Panc1 (cell line): ENCODE measurements at regions not wholly inside any gene's neighbourhood (a gene's known extent, or its start where the extent isn't known, plus 50 kb on each side); places are given as distances from the start of the nearest gene placed in this dataset.

ENCODE experiments used
- ATAC-seq: fragments of 200-7000 bp; cut with Tn5 transposase; 2 replicates; pipeline ENCODE4 v1.9.1; 2020; ENCODE audit warnings: mild to moderate bottlenecking, moderate library complexity
- BruUV-seq: library from RNA; stranded (reverse); fragments of 400-500 nt; replicated peaks from 2 replicates; lab custom pipeline; 2021; lab: Mats Ljungman, UMichigan
- CTCF ChIA-PET: fragments of 300-600 bp; sonication (Branson Sonifier 250); formaldehyde crosslinking; loops from one replicate; lab custom pipeline; 2022; ENCODE audit warnings: antibody characterized with exemption; lab: Charles Lee
- POLR2A ChIA-PET: fragments of 300-600 bp; sonication (Branson Sonifier 250); formaldehyde crosslinking; loops from one replicate; lab custom pipeline; 2022; ENCODE audit warnings: antibody characterized with exemption; lab: Charles Lee
- DNase-seq: peaks from one replicate; pipeline ENCODE4 v3.0.0-alpha.2; 2010; ENCODE audit warnings: low read depth, low spot score
- H3K27ac ChIP-seq: 2 replicates; pipeline ENCODE4 v1.5.1; 2011; ENCODE audit warnings: mild to moderate bottlenecking, low read length, inconsistent platforms
- H3K27me3 ChIP-seq: fragments of 200-500 bp; sonication (Bioruptor generic); 2 replicates; pipeline ENCODE4 v1.6.0; 2014; ENCODE audit warnings: low read length, inconsistent platforms; ENCODE audit not compliant: control insufficient read depth, insufficient read depth
- H3K36me3 ChIP-seq: fragments of 200-500 bp; sonication (Bioruptor generic); 2 replicates; pipeline ENCODE4 v1.5.1; 2014; ENCODE audit warnings: inconsistent platforms, mild to moderate bottlenecking, low read length, moderate library complexity; ENCODE audit not compliant: control insufficient read depth, insufficient read depth
- H3K4me1 ChIP-seq: 2 replicates; pipeline ENCODE4 v1.5.1; 2011; ENCODE audit warnings: inconsistent platforms, mild to moderate bottlenecking, low read length, moderate library complexity; ENCODE audit not compliant: control insufficient read depth, insufficient read depth
- H3K4me3 ChIP-seq, 2 experiments: 2 replicates each; pipeline ENCODE4 v1.5.1; 2011 to 2012; ENCODE audit warnings: low read depth in 2 of 2, low read length in 2 of 2, mild to moderate bottlenecking in 2 of 2, inconsistent platforms in 1 of 2, moderate library complexity in 1 of 2
- H3K9me3 ChIP-seq: fragments of 200-500 bp; sonication (Bioruptor generic); 2 replicates; pipeline ENCODE4 v1.5.1; 2014; ENCODE audit warnings: low read depth, mild to moderate bottlenecking, inconsistent platforms, low read length, moderate library complexity; ENCODE audit not compliant: control insufficient read depth, insufficient read depth
- CTCF ChIP-seq: fragments of 450-650 bp; IDR thresholded peaks from 2 replicates; pipeline ENCODE4 v1.5.1; 2017; ENCODE audit warnings: mild to moderate bottlenecking
- POLR2AphosphoS5 ChIP-seq: IDR thresholded peaks from 2 replicates; pipeline ENCODE4 v1.6.1; 2012; ENCODE audit warnings: mild to moderate bottlenecking, low read depth, low read length, moderate library complexity
- REST ChIP-seq, 2 experiments: IDR thresholded peaks; 2 replicates each; pipeline ENCODE4 v1.6.1; 2011 to 2012; ENCODE audit warnings: low read depth in 2 of 2, control low read depth in 1 of 2, low read length in 1 of 2, mild to moderate bottlenecking in 1 of 2, moderate library complexity in 1 of 2; ENCODE audit not compliant: insufficient read depth in 1 of 2
- SIN3A ChIP-seq: IDR thresholded peaks from 2 replicates; pipeline ENCODE4 v1.6.1; 2012; ENCODE audit warnings: low read depth, mild to moderate bottlenecking, low read length, moderate library complexity, borderline replicate concordance; ENCODE audit not compliant: insufficient read depth
- TCF7L2 ChIP-seq: IDR thresholded peaks from 2 replicates; pipeline ENCODE4 v1.6.1; 2011; ENCODE audit warnings: mild to moderate bottlenecking, low read depth, low read length, inconsistent platforms
- in situ Hi-C: cut with HindIII; loops from 2 replicates; pipeline ENCODE4 v1.10.0; 2016; ENCODE audit warnings: low sequenced_read_pairs, low pct_unique_long_range_greater_than_20kb
- intact Hi-C: fragments of 100-400 bp; cut with micrococcal nuclease; formaldehyde crosslinking; loops from one replicate; pipeline ENCODE4 v1.10.0; 2022; ENCODE audit not compliant: unreplicated experiment

- TF ChIP-seq REST (IDR thresholded peaks at IDR 0.05; ENCODE audit: insufficient read depth in 1 of 2, low read depth in 2 of 2, low read length in 1 of 2), result no peak
- TF ChIP-seq TCF7L2, result no peak
- no peak for TF ChIP-seq SIN3A
- no peak for TF ChIP-seq CTCF
- no peak for TF ChIP-seq POLR2AphosphoS5
- no peaks in the 10 kb centered on the region for H3K9me3 ChIP-seq
- H3K4me1 ChIP-seq, result no peaks in the 10 kb centered on the region
- ChIA-PET POLR2A (no interaction called here), CTCF (no interaction called here)
- ATAC-seq (no peak), DNase-seq (no peak)
- intact Hi-C loops (no loop called here), in situ Hi-C loops (no loop called here)
- H3K36me3 ChIP-seq, result no peaks in the 10 kb centered on the region
- no peak overlapping the region for H3K27ac ChIP-seq
- H3K4me3 ChIP-seq, result no peak overlapping the region
- no peaks in the 10 kb centered on the region for H3K27me3 ChIP-seq
- no TSS peak for BruUV-seq
These were observed 101.1 kb upstream of the COL5A1 start for GRCh38 chr9:134540276-134541096.

GRCh38 chr9:134541097-134541747 lies 100.4 kb upstream of the COL5A1 start:
- BruUV-seq, result no TSS peak
- ChIA-PET CTCF (no interaction called here), POLR2A (no interaction called here)
- H3K27me3 ChIP-seq, result no peaks in the 10 kb centered on the region
- TF ChIP-seq REST (IDR thresholded peaks at IDR 0.05; ENCODE audit: insufficient read depth in 1 of 2, low read depth in 2 of 2, low read length in 1 of 2), result no peak
- TF ChIP-seq SIN3A, result no peak
- no peak for TF ChIP-seq TCF7L2
- no peak for TF ChIP-seq CTCF
- no peak for TF ChIP-seq POLR2AphosphoS5
- no peaks in the 10 kb centered on the region for H3K9me3 ChIP-seq
- H3K27ac ChIP-seq, result no peak overlapping the region
- H3K4me1 ChIP-seq, result no peaks in the 10 kb centered on the region
- no peak overlapping the region for H3K4me3 ChIP-seq
- no peaks in the 10 kb centered on the region for H3K36me3 ChIP-seq
- ATAC-seq, result no peak
- DNase-seq, result no peak
- in situ Hi-C loops, result no loop called here
- intact Hi-C loops, result no loop called here
